GM19023 (cell line): ENCODE measurements at regions not wholly inside any gene's neighbourhood (a gene's known extent, or its start where the extent isn't known, plus 50 kb on each side); places are given as distances from the start of the nearest gene placed in this dataset.

Experiments
- ATAC-seq: cut with Tn5 transposase; IDR thresholded peaks from one replicate; pipeline ENCODE4 v1.9.1; 2021; ENCODE audit warnings: mild to moderate bottlenecking, moderate library complexity; ENCODE audit not compliant: unreplicated experiment

DNA sequence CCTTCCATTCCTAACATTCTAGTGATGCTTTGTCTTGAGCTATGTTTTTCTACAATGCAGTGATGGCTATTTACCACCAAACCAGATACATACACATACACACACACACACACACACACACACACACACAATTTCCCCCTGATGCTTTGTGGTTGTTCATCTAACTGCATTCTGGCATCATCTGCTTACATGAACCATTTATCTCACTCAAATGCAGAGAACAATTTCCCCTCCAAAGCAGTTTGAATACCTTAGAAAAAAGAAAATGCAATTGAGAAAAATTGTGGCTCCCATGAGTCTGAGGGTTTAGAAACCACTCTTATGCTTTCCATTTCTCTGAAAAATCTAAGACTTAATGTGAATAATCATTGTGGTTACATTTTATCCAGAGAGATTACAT is 1024.8 kb downstream of the TLE4 start:
- no peak for ATAC-seq

DNA sequence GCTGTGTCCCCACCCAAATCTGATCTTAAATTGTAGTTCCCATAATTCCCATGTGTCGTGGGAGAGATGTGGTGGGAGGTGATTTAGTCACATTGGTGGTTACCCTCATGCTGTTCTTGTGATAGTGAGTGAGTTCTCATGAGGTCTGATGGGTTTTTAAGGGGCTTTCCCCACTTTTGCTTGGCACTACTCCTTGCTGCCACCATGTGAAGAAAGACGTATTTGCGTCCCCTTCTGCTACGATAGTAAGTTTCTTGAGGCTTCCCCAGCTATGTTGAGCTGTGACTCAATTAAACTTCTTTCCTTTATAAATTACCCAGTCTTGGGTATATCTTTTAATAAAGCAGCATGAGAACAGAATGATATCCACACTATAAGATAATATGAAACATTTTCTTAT is 1023.4 kb downstream of the TLE4 start:
- ATAC-seq: no peak

DNA sequence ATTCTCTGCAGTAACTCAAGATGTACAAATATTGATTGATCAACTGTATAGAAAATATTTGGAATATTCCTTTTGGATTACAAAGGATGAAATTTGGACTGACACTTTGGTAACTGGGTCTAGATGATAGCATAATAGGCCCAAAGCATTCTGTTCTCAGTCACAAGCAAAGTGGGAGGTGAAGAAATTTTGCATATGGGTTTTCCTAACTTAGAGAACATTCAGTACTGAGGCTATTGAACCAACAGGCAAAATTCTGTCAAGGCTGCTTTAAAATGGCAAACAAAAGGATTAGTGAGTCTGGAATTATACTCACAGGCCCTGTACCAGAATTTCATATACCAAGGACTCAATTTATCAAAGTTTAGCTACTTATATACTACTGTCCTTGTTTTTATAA is 1020.6 kb downstream of the TLE4 start:
- no peak for ATAC-seq

GRCh38 chr9:80586786-80587330 is 1015.1 kb downstream of the TLE4 start:
- ATAC-seq: no peak

GRCh38 chr9:80571953-80572352 is 1000.2 kb downstream of the TLE4 start:
- no peak for ATAC-seq

- ATAC-seq: no peak
Observed at GRCh38 chr9:80569236-80569635, 997.5 kb downstream of the TLE4 start.

GRCh38 chr9:80561526-80561925 is 989.8 kb downstream of the TLE4 start:
- ATAC-seq: no peak

GRCh38 chr9:80560976-80561375 is 989.2 kb downstream of the TLE4 start:
- ATAC-seq: no peak

GRCh38 chr9:80557256-80557655 is 985.5 kb downstream of the TLE4 start:
- ATAC-seq: no peak

DNA sequence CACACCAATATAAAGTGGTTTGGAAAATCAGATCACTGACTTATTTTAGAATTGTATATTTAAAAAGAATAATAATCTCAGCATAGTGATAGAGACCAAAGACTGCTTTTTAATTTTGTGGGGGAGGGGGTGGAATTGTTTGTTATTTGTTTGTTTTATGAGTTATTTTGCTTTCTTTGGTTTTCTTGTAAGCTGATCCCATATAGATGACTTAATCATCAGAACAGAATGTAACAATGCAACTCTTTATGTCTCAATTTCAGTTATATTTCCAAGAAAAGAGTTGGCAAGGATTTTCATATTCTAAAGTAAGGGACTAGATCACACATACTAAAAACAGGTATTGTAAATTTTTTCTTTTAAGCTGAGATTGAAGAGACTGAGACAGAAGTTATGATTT is 984.9 kb downstream of the TLE4 start:
- no peak for ATAC-seq

- no peak for ATAC-seq
Observed at GRCh38 chr9:80555782-80556325, 984.1 kb downstream of the TLE4 start.

DNA sequence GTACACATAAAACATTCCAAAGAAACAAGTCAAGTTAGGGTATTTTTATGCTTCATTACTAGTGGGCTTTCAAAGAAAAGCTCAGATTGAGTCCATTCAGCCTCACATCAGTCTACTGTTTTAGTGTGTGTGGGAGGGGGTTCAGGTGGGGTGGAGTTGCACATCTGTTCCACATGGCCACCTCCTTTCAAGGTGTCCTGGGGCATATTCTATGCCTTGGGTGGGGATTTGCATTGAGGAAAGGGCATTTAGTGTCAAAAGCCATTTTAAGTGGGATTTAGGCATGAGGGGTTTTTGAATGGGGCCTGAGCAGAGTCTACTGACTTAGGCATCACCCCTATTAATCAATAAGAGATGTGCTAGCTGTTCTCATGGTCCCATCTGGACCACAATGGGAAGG is 983.1 kb downstream of the TLE4 start:
- ATAC-seq: no peak

- no peak for ATAC-seq
Observed at GRCh38 chr9:80554301-80554700, 982.5 kb downstream of the TLE4 start.

- no peak for ATAC-seq
Observed at GRCh38 chr9:80552931-80553330, 981.2 kb downstream of the TLE4 start.

DNA sequence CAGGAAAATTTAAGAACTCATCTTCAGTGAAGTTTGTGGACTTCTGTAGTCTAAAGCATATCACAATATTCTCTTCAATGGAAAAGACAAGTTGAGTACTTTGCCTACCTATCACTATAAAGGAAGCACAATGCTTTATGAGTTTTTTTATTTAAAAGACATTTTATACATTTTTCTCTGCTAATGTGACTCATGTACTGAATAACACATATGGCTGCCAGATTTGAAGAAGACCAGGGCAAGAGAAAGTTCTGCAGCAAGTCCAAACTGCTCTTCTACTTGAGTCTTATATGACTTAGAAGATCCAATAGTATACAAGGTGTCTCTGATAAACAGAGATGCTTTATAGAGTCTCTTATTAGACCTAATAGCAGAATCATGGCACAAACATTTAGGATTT is 978.4 kb downstream of the TLE4 start:
- ATAC-seq: no peak

DNA sequence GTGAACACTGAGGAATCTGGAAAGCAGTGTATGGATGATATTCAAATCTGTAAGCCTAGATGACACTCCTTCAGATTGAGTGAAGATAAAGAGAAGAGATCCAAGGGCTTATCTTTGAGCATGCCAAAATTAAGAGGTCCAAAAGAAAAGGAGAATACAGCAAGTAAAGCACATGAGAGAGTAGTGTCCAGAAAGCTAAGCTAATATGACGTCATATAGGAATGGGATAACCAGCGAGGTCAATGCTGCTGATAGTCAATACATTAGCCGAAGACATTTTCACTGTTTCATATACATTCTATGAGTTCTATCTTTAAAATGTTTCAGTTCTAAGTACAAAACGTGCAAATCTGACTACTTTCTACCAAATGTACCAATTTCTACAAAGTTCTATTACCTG is 975.8 kb downstream of the TLE4 start:
- ATAC-seq: no peak

DNA sequence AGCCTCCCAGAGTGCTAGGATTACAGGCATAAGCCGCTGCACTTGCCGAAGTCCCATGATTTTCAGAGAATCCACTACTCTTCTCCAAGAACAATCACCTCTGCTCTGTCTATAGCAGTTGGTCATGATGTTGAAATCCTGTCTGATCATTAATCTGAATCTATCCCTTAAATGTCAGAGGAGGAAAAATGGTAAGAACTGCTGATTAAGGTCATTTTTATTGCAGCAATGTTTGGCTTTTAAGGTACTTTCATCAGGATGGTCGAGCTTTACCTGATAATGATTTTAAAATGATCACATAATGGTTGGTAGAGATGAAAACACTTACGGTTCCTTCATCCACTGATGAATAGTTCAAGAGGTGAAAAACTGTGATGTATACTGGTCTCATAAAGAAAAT is 968.6 kb downstream of the TLE4 start:
- ATAC-seq: no peak

GRCh38 chr9:80538976-80539375 is 967.2 kb downstream of the TLE4 start:
- no peak for ATAC-seq

DNA sequence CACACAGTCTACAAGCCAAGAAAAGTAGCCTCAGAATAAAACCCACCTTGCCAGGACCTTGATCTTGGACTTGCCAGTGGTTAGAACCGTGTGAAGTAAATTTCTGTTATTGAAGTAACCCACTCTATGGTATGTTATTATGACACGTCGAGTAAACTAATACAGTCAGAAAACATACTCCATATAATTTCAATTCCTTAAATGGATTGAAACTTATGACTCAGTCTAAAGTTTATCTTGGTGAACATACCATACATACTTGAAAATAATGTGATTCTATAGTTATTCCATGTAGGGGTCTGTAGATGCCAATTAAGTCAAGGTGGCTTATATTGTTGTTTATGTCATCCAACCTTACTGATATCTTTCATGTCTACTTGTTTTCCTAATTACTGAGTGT is 950.7 kb downstream of the TLE4 start:
- no peak for ATAC-seq

DNA sequence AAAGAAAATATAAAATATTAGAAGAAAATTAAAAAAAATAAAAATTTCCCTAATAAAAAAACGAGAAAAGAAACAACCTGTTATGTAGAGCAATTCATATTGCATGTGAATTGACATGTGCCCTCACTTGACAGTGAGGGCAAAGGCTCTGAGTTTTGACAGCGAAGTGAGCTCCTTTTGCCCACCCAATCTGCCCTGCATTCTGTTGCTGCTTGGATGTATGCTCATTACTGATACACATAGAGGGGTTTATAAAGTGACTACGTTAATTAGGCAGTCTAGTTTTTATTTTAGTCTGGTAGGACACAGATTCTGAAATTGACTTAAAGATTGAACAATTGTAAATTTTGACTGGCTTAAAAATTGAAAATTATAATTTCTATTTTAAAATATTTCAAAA is 949.4 kb downstream of the TLE4 start:
- no peak for ATAC-seq

- ATAC-seq: no peak
Observed at GRCh38 chr9:80520231-80520630, 948.5 kb downstream of the TLE4 start.

DNA sequence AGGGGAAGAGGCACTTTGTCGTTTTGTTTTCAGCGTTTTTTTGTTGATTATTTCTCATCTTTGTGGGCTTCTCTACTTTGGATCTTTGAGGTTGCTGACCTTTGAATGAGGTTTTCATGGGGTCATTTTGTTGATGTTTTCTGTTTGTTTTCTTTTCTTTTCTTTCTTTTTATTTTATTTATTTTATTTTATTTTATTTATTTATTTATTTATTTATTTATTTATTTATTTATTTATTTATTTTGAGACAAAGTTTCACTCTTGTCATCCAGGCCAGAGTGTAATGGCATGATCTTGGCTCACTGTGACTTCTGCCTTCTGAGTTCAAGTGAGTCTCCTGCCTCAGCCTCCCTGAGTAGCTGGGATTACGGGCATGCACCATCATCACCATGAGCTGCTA is 946.7 kb downstream of the TLE4 start:
- ATAC-seq: no peak

DNA sequence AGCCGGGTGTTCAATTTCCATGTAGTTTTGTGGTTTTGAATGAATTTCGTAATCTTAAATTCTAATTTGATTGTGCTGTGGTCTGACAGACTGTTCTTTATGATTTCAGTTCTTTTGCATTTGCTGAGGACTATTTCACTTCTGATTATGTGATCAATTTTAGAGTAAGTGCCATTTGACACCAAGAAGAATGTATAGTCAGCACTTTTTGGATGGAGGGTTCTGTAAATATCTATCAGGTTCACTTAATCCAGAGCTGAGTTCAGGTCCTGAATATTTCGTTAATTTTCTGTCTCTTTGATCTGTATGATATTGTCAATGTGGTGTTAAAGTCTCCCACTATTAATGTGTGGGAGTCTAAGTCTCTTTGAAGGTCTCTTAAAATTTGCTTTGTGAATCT is 944.9 kb downstream of the TLE4 start:
- ATAC-seq: no peak
